ES-I3 (cell line): ENCODE measurements at regions not wholly inside any gene's neighbourhood (a gene's known extent, or its start where the extent isn't known, plus 50 kb on each side); places are given as distances from the start of the nearest gene placed in this dataset.
"Not testable (repeated sequence)": the region's sequence is repeated elsewhere in the genome, so short reads cannot be mapped to it uniquely, and the experiment has no call there.

Experiments used
- H3K36me3 ChIP-seq: 2 replicates; pipeline ENCODE4 v1.6.1; 2013; ENCODE audit warnings: mild to moderate bottlenecking, low read length, control low read depth, moderate library complexity; ENCODE audit not compliant: insufficient read depth
- H3K4me1 ChIP-seq: 2 replicates; pipeline ENCODE4 v1.6.1; 2013; ENCODE audit warnings: mild to moderate bottlenecking, control low read depth, low read length; ENCODE audit not compliant: insufficient read depth
- H3K9ac ChIP-seq: 2 replicates; pipeline ENCODE4 v1.6.1; 2013; ENCODE audit warnings: low read depth, mild to moderate bottlenecking, low read length, moderate library complexity
- H3K9me3 ChIP-seq: 2 replicates; pipeline ENCODE4 v1.6.1; 2013; ENCODE audit warnings: mild to moderate bottlenecking, low read length, moderate library complexity; ENCODE audit not compliant: control insufficient read depth, insufficient read depth

DNA sequence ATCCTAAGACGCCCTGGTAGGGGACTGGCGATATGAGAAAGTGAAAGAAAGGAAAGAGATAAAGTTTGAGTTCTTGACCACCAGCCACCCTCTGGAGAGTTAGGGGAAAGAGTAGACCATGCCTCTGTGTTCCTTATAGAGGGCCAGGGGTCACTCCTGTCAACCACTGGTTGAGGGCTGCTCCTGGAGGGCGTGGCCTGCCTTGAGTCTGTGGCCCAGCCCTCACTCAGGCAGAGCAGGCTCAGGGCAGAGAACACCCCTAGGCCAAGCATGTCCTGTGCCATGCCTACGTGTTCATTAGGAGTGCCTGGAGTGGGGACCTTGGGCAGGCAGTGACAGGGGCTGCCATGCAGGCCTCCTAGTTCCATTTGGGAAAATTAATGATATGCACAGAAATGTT, 161.1 kb upstream of the EPB41L3 start:
- Histone ChIP-seq H3K9me3 (no peaks in the 10 kb centered on the region), H3K4me1 (no peaks in the 10 kb centered on the region), H3K36me3 (no peaks in the 10 kb centered on the region), H3K9ac (no peak overlapping the region)

DNA sequence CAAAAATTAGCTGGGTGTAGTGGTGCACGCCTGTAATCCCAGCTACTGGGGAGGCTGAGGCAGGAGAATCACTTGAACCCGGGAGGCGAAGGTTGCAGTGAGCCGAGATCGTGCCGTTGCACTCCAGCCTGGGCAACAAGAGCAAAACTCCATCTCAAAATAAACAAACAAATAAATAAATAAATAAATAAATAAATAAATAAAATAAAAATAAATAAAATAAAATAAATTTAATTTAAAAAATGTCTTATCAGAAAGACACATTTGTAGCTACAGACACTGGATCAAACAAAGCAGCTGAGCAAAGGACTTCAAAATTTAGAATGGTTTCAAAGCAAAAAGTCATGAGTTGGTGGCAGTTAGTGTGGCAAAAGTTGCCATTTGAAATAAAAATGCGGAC, 158.2 kb upstream of the EPB41L3 start:
- not testable (repeated sequence) for H3K9me3 ChIP-seq, H3K9ac ChIP-seq, H3K4me1 ChIP-seq, H3K36me3 ChIP-seq

- H3K9me3 ChIP-seq: 0 out of 2 replicates have a peak, but pooled peaks cover 2% of the 10 kb centered on the region
- H3K36me3 ChIP-seq: no peaks in the 10 kb centered on the region
- no peak overlapping the region for H3K9ac ChIP-seq
- H3K4me1 ChIP-seq: no peaks in the 10 kb centered on the region
Measured at GRCh38 chr18:5693699-5694294, 150.0 kb upstream of the EPB41L3 start.

DNA sequence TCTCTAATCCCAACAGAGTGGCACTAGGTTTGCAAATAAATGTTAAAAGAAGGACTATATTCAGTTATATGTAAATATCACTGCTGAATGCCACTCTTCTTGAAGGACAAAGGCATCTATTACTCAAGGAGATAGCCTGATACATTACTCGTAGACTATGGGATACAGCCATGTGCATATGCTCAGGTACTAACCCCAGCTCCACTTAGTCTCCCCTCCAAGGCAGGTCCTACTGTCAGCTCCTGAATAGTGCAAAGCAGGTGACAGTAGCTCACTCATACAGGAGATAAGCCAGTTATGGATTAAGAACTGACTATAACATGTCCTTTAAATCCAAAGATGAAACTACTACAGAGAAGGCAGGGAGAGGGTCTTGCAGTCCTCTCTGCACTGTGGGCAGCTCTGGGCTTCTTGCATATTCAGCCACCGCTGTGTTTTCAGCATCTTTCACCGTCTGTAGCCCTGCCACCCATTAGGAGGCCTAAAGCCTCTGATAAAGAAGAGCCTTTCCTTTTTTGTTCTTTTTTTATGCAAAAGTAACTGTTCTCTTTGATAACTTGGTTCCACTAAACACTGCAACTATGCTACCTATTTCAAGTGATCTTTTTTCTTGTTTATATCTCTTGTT, 135.1 kb upstream of the EPB41L3 start:
- Histone ChIP-seq H3K9ac (no peak overlapping the region), H3K36me3 (no peaks in the 10 kb centered on the region), H3K4me1 (peaks cover 12% of the 10 kb centered on the region; the same call in 1 of the 2 replicates), H3K9me3 (no peaks in the 10 kb centered on the region; the same call in 1 of the 2 replicates)

DNA sequence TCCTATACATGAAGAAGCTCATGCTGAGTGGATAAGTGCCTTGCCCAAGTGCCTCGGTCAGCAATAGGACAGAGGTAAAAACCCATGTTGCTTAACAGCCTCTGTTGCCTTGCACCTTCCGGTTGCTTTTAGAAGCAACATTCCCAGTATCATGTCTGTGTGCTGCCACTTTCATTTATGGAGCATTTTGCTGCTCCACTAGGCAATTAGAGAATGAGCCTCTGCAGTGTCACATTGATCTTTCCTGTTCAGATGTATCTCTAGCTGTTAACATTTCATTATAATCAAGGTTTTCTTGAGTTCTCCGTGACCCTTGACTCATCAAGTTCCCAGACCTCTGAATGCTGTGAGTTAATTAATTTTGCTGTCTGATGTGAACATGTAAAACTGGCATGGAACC, 134.5 kb upstream of the EPB41L3 start:
- no peaks in the 10 kb centered on the region for H3K36me3 ChIP-seq
- H3K9me3 ChIP-seq: no peaks in the 10 kb centered on the region; the same call in 1 of the 2 replicates
- H3K4me1 ChIP-seq: peaks cover 12% of the 10 kb centered on the region; the same call in 1 of the 2 replicates
- H3K9ac ChIP-seq: no peak overlapping the region

- Histone ChIP-seq H3K36me3 (no peaks in the 10 kb centered on the region), H3K4me1 (peaks cover 6% of the 10 kb centered on the region; the same call in 1 of the 2 replicates), H3K9ac (no peak overlapping the region), H3K9me3 (no peaks in the 10 kb centered on the region)
Measured at GRCh38 chr18:5673616-5674015, 129.8 kb upstream of the EPB41L3 start.

- Histone ChIP-seq H3K4me1 (no peaks in the 10 kb centered on the region), H3K9me3 (no peaks in the 10 kb centered on the region), H3K36me3 (no peaks in the 10 kb centered on the region), H3K9ac (no peak overlapping the region)
Measured at GRCh38 chr18:5669585-5669984, 125.8 kb upstream of the EPB41L3 start.

DNA sequence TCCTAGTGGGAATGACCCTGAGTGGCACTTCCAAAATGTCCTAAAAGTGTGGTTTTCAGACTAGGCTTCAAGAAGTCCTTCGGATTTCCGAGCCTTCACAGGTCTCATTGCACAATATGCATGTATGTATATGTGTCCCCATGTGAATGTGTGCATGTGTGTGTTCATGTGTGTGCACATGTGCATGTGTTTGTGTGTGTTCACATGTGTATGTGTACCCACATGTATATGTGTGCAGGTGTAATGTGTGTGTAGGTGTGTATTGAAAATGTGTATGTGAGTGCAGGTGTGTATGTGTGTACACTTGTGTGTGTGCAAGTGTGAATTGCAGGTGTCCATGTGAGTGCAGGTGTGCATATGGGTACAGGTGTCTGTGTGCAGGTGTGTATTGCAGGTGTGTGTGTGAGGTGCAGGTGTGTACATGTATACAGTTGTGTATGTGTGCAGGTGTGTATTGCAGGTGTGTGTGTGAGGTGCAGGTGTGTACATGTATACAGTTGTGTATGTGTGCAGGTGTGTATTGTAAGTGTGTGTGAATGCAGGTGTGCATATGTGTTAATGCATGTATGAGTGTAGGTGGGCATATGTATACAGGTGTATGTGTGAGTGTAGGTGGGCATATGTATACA, 124.4 kb upstream of the EPB41L3 start:
- no peaks in the 10 kb centered on the region for H3K4me1 ChIP-seq
- H3K36me3 ChIP-seq: no peaks in the 10 kb centered on the region
- no peak overlapping the region for H3K9ac ChIP-seq
- no peaks in the 10 kb centered on the region for H3K9me3 ChIP-seq

DNA sequence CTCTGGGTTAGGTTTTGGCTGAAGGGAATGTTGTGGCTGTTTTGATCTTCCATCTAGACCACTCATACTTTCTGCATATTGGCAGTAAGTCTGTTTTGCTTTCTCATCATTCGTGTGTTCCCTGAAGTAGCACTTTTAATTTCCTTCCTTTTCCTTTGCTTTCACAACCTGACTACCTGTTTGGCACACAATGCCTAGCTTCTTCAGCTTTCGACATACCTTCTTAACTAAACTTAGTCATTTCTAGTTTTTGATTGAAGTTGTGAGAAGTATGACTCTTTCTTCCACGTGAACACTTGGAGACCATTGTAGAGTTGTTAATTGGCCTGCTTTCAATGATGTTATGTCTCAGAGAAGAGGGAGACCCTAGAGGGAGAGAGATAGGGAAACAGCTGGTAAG, 123.6 kb upstream of the EPB41L3 start:
- Histone ChIP-seq H3K9me3 (no peaks in the 10 kb centered on the region), H3K9ac (no peak overlapping the region), H3K36me3 (no peaks in the 10 kb centered on the region), H3K4me1 (no peaks in the 10 kb centered on the region)

GRCh38 chr18:5662586-5663090, 118.8 kb upstream of the EPB41L3 start:
- Histone ChIP-seq H3K9ac (no peak overlapping the region), H3K9me3 (no peaks in the 10 kb centered on the region), H3K36me3 (no peaks in the 10 kb centered on the region), H3K4me1 (no peaks in the 10 kb centered on the region)

- Histone ChIP-seq H3K9me3 (no peaks in the 10 kb centered on the region), H3K9ac (no peak overlapping the region), H3K4me1 (no peaks in the 10 kb centered on the region), H3K36me3 (no peaks in the 10 kb centered on the region)
Measured at GRCh38 chr18:5661179-5661578, 117.4 kb upstream of the EPB41L3 start.

GRCh38 chr18:5653802-5654201, 110.0 kb upstream of the EPB41L3 start:
- no peaks in the 10 kb centered on the region for H3K9me3 ChIP-seq
- H3K4me1 ChIP-seq: no peaks in the 10 kb centered on the region
- H3K36me3 ChIP-seq: no peaks in the 10 kb centered on the region
- H3K9ac ChIP-seq: no peak overlapping the region

GRCh38 chr18:5651736-5652135, 107.9 kb upstream of the EPB41L3 start:
- H3K36me3 ChIP-seq: no peaks in the 10 kb centered on the region
- no peak overlapping the region for H3K9ac ChIP-seq
- no peaks in the 10 kb centered on the region for H3K4me1 ChIP-seq
- H3K9me3 ChIP-seq: no peaks in the 10 kb centered on the region

DNA sequence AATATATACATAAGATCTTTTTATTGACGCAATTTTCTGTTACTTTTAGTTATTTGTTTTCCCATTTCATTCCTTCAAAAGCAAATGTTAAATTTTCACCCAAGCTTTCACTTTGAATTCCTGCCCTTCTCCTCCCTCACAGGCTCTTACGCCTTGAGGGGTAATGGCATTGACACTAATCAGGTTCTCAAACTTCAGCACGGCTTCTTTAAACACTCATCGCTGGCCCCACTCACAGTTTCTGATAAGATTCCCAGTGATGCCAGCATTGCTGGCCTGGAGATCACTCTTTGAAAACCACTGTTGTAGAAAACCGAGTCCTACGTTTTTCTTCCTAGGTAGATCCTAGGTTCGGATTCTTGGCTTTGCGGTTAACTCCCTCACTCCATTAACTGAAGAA, 105.6 kb upstream of the EPB41L3 start:
- Histone ChIP-seq H3K9ac (no peak overlapping the region), H3K9me3 (no peaks in the 10 kb centered on the region), H3K4me1 (0 out of 2 replicates have a peak, but pooled peaks cover 3% of the 10 kb centered on the region), H3K36me3 (no peaks in the 10 kb centered on the region)

DNA sequence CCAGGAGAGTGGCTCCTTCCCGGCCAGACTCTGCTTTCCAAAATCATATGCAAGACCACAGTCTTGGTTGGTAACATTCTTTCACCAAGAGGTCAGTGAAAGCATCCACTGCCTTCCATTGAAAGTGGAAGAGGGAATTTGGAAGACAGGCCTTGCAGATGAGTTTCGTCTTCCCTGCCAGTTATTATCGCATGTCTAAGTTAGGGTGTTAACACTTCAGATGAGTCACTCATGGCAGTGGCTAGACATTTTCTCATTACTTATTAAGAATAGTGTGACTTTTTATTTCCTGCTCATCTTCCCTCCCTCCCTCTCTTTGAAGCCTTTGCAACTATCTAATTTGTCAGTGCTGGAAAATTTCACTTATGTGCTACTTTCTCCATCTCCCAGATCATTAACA, 102.9 kb upstream of the EPB41L3 start:
- H3K4me1 ChIP-seq: 0 out of 2 replicates have a peak, but pooled peaks cover 10% of the 10 kb centered on the region
- H3K9ac ChIP-seq: no peak overlapping the region
- no peaks in the 10 kb centered on the region for H3K9me3 ChIP-seq
- H3K36me3 ChIP-seq: no peaks in the 10 kb centered on the region
